ENCODE measurements at regions not wholly inside any gene's neighbourhood (a gene's known extent, or its start where the extent isn't known, plus 50 kb on each side); places are given as distances from the start of the nearest gene placed in this dataset.

- POLR2A ChIA-PET = interaction anchor here (0.7 kb wide), 1 partner anchor 84 kb away, joined by 3 read pairs; no protein-coding TSS in a partner anchor
- in situ Hi-C loops (cut with HindIII; ENCODE audit: low pct_unique_long_range_greater_than_20kb, low sequenced_read_pairs) = no loop called here
These were observed 462.5 kb upstream of the BTBD3 start for GRCh38 chr20:11454966-11455799.

More at GRCh38 chr20:11454966-11455799, 462.5 kb upstream of the BTBD3 start:
- TSS peak; percentile 92 for BruUV-seq (replicated peaks)
- intact Hi-C loops (cut with micrococcal nuclease; ENCODE audit: unreplicated experiment) = loop anchor here (5.0 kb wide), 1 partner anchor 87 kb away; no protein-coding TSS in a partner anchor
- peak overlapping the region; percentile 13 to 24 for H3K4me3 ChIP-seq (ENCODE audit: low read depth in 2 of 2, low read length in 2 of 2)
- CTCF ChIA-PET = no interaction called here
- H3K36me3 ChIP-seq (ENCODE audit: control insufficient read depth, insufficient read depth, low read length) = no peaks in the 10 kb centered on the region
- peak; percentile 92 for ATAC-seq
- DNase-seq (ENCODE audit: low read depth, low spot score) = peak; percentile 36
- peak; percentile 71; the same call in 1 of the 2 replicates for TF ChIP-seq POLR2AphosphoS5 (IDR thresholded peaks at IDR 0.05; ENCODE audit: low read depth, low read length)
- TF ChIP-seq CTCF (IDR thresholded peaks at IDR 0.05) = no peak
- TF ChIP-seq REST (IDR thresholded peaks at IDR 0.05; ENCODE audit: insufficient read depth in 1 of 2, low read depth in 2 of 2, low read length in 1 of 2) = 0 out of 4 replicates have a peak, but pooled peaks of 1 of the 2 experiments have one; percentile 13
- TF ChIP-seq SIN3A (IDR thresholded peaks at IDR 0.05; ENCODE audit: borderline replicate concordance, insufficient read depth, low read depth, low read length) = 0 out of 2 replicates have a peak, but pooled peaks have one; percentile 27
- peak; percentile 96 for TF ChIP-seq TCF7L2 (IDR thresholded peaks at IDR 0.05; ENCODE audit: low read depth, low read length)
- no peaks in the 10 kb centered on the region for H3K27me3 ChIP-seq (ENCODE audit: control insufficient read depth, insufficient read depth, low read length)
- H3K9me3 ChIP-seq (ENCODE audit: control insufficient read depth, insufficient read depth, low read depth, low read length) = no peaks in the 10 kb centered on the region
- peaks cover 23% of the 10 kb centered on the region for H3K4me1 ChIP-seq (ENCODE audit: control insufficient read depth, insufficient read depth, low read length)
- H3K27ac ChIP-seq (ENCODE audit: low read length) = peak overlapping the region; percentile 93

Data from Panc1 (cell line).